NCI-H226 (cell line): ENCODE measurements at regions not wholly inside any gene's neighbourhood (a gene's known extent, or its start where the extent isn't known, plus 50 kb on each side); places are given as distances from the start of the nearest gene placed in this dataset.

ENCODE experiments used
- DNase-seq: peaks from one replicate; pipeline ENCODE4 v3.0.0-alpha.2; 2015

DNA sequence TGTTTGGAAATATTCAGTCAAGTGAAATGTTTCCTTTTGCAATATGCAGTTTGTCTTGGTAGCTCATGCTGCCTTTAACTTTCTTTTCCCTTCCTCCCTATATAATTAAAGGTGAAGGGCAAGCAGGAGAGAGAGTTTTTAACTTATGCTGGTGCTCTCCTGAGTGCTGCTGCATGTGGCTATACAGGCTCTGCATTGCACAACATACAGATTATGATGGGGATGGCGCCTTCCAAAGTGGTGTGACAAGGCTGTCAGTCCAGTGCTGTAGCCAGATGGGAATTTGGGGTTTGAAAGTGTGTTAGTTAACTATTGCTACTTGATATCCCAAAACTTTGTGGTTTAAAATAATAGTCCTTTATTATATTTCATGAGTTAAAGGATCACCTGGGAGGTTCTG is 199.0 kb downstream of the ATP23 start:
- DNase-seq, result no peak

DNA sequence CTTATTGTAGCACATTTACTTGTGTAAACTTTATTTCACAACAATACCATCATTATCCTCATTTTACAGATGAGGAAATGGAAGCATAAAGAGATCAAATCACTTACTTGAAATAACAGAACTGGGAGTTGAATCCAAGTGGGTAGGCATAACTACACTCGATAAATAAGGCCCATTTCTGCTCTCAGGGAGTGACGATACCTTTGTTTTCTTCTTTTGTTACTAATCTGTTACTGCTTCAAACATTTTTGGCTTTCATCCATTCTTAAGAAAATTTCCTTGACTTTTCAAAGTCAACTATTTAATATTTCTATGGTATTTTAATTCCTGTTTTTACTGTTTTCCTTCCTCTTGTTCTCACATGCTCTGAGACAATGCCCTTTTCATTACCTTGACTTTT is 201.6 kb downstream of the ATP23 start:
- DNase-seq, result no peak

DNA sequence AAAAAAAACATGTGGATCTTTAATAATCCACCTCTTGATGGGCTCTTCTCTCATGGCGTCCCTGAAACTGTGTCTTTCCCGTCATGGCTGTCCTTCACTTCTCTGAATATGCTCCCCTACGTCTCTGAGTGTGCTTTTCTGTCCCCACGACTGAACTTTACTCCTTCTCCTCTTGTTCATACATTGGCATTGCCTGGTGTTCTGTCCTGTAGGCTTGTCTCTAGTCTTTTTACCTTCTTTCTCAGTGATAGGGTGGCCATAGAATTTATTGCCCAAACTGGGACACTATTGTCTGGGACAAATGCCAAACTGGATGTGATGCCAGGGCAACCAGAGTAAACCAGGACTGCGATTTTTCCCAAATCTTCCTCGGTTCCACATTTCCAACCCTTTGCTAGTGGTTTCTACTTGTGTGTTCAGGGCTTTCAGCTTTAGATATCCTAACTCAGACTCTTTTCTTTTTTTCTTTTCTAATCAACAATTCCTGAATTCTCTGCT is 202.2 kb downstream of the ATP23 start:
- DNase-seq, result no peak

DNA sequence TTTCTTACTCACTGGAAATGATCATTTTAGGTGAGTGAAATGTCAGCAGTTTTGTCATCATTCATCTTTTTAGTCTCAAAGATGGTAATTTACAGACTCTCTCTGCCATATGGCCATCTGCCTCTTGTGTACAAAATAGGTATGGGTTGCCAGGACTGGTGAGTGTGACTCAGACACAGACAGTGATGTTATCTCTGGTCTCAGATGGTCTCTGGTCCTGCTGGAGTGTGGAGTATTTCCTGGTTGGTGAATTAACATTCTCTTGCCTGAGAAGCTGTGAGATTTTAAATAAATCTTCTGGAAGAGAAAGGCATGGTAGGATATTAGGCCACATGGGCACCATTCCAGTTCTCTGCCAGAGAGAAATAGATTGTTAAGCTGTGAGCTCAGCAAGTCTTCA is 207.0 kb downstream of the ATP23 start:
- DNase-seq, result peak; percentile 89

DNA sequence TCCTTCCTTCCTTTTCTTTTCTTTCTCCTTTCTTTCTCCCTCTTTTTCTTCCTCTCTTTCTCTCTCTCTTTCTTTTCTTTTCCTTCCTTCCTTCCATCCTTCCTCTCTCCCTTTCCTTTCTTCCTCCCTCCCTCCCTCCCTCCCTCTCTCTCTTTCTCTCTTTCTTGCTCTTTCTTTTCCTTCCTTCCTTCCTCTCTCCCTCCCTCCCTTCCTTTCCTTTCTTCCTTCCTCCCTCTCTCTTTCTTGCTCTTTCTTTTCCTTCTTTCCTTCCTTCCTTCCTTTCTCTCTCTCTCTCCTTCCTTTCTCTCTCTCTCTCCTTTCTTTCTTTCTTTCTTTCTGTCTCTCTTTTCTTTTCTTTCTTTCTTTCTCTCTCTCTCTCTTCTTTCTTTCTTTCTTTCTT is 207.6 kb downstream of the ATP23 start:
- DNase-seq, result no peak

DNA sequence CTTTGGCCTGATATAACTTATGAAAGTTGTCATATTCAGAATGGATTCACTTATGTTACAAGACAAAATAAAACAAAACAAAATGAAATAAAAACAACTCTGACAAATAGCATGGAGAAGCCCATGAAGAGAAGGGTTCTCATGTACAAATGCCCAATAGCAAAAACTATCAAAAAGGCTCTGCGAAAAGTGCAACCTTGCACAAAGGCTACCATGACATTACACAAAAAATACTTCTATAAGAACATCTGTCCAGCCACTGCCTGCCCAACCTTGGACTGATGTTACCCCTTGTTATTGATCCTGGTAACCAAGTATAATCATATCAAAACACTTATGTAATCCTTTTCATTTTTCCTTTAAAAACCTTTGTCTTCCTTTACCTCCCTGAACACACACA is 213.0 kb downstream of the ATP23 start:
- no peak for DNase-seq

DNA sequence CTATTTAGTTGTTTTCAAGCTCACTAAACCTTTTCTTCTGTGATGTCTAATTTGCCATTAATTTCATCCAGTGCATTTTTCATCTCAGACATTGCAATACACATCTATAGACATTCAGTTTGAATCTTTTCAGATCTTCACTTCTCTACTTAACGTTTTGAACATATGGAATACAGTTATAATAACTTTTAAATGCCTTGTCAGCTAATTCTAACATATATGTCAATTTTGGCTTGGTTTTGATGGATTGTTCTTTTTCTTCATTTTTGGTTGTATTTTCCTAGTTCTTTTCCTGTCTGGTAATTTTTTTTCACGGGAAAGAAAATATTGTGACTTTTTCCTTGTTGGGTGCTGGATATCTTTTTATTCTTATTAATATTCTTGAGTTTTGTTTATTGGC is 215.3 kb downstream of the ATP23 start:
- DNase-seq, result no peak

DNA sequence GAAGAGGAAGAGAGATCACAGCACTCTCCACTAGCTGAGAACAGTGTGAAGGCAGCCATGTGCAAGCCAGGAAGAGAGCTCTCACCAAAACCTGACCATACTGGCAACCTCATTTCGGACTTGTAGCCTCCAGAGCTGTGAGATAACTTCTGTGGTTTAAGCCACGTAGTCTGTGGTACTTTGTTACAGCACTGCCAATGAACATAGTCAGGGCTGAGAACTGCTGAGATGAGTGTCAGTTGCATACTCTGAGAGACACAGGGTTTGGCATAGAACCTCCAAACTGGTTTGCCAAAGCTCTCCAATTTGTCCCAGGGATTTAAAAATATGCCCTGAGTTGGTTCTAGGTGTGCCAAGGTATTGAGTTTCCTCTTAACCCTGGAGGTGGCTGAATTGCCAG is 218.6 kb downstream of the ATP23 start:
- DNase-seq, result no peak

DNA sequence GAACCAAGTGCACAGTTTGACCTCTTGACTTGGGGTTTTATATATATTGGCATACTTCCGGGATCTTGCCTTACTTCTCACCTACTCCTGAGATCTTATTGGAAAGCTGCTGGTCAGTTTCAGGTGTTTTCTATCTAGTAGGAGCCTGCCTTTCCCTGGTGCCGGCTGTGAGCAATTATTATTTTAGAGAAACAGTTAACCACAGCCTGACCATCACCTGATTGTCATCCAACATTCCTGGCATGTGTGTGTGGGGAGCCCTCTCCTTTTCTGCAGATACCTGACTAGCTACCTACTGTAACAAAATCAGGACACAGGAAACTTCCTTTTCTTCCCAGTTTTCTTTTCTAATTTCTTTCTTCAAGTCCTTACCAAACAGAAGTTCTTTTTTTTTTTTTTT is 220.4 kb downstream of the ATP23 start:
- no peak for DNase-seq

DNA sequence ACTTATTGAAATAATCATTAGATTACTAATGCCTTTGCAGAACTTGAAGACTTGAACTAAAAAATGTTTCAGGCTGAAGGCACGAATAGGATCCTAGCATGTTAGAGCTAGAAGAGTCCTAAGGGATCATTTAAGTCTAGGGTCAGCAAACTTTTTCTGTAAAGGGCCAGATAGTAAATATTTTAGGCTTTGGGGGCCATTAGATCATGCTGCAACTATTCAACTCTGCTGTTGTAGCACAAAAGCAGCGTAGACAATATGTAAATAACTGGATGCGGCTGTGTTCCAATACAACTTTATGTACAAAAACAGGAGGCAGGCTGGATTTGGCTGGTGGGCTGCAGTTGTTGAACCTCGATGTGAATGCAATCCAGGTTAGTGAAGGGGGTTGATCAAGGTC is 221.7 kb downstream of the ATP23 start:
- no peak for DNase-seq

DNA sequence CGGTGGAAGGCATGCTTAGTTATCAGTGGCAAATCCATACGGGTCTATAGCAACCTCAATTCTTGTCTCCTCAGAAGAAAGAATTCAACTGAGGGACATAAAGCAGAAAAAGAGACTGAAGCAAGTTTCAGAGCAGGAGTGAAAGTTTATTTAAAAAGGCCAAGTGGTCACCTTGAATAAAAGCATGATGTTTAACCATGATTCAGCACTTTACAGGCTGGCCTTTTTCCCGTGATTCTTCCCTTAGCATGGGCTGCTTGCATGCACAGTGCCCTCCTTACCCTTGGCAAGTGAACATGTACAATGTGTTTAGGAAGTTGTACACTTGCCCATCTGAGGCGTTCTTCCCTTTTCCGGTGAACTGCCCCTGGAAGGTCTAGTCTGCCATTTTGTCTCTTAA is 225.3 kb downstream of the ATP23 start:
- DNase-seq, result no peak

DNA sequence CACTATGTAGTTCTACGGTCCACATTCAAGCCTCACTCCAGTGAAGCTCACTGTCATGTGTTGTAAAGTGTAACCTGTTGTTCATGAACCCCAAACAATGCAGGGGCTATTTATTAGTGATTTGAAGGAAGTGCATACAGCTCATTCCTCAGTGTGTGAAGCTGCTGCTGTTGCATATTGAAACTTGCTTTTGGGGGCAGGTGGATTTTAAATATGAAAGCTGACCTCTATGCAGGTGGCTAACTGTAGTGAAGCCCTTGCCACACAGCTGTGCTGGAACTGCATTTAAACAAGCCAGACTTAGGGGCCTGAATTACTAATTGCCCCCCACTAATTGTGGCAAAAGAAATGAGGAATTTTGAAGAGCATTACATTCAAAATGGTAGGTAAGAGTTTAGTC is 226.3 kb downstream of the ATP23 start:
- DNase-seq, result no peak

DNA sequence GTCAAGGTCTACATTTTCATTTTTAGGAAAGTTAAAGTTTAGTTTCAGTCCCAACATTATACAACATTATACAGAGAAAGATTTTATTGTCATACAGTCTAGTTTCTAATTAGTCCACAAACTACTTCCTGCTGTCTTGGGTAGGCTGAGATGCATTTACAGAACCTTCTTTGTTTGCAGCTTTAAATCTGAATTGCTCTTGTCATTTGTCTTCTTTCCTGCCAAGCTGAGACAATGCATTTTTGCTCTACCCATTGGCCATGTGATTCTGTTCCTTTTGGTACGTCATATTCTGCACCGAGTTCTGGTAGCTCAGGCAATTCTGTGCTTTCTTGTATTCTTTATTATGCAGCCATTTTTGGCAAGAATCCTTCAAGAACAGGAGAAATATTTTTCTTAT is 228.5 kb downstream of the ATP23 start:
- no peak for DNase-seq

DNA sequence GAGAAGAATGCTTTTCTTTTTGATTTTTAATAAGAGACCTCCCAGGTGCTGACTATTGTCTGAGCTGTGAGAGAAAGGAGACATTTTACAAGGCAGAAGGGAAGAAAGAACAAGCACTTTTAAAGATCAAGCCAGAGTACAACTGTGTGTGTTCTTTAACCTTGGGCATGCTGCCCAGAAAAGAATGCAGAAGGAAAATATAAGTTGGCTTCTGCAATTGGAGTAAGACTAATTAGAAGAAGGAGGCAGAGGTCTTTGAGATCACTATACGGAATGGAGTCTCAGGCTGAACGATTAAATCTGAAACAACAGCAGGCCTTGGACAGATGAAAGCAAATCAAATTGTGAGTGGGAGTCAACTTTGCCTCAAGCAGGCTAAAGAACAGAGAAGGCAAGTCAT is 230.5 kb downstream of the ATP23 start:
- DNase-seq, result no peak

DNA sequence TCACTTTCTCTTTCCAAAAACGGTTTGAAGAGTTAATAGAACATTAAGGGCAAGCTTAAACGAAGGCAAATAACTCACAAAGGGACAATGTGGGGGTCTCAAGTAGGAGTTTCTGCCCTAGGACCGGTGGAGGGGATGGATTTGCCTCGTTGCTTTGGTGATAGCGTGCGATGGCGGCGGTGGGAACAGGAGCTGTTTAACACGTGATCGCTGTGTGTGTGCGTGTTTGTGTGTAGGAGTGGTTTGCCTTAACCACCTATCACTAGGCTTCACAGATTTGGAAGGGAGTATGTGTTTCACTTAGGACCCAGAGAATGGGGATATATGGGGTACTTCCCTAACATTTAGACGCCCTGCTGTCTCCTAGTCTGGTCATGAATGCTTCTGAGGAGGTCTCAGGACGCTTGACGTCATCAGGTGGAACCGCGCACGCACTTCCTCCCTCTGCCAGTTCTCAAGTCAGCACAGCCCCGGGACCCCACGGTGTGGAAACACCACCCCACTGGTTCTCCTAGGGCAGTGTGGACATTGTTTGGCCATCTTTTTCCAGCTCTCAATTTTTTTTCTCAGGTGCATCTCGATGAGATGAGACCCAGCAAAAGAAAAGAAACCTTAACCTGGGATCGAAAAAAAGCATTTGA is 231.2 kb downstream of the ATP23 start:
- DNase-seq, result no peak

DNA sequence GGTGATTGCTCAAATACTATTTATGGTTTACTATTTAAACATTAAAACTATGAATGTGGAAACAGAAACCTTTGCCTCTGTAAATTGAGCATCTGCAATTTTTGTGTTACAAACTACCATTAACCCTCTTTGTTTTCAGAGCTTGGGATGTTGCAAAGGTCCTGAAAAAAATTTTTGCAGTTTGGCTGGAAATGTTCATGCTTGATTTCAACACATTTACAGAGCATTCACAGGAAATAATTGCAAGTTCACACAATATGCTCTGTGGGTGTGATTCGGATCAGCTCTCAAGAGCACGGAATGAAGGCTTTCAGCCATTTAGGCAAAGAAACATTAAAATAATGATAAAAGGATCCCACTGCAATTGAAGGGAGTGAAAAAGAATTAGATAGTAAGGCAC is 232.9 kb downstream of the ATP23 start:
- DNase-seq, result no peak

DNA sequence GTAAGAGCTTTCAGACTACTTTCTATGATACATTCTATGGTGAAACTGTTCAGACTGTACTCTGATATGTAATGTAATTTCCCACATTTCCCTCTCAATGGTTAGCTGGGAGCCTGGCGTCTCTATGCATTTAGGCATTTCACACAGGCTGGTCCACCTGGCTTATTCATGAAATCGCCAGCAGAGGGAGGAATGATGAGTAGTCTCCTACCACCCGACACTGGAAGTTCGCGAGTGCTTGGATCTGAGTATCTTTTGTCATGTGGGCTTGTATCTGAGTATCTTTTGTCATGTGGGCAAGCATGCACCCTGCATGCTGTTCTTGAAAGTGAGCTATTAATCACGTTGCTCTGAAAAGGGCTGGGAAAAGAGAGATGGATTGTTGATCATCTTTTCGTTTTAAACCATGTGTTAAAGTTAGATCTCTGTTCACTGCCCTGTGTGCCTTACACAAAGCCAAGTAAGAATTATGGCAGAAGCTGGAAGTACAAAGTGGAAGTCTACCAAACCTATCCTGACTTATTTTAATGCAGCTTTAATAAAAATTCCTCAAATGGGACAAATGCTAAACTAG is 235.0 kb downstream of the ATP23 start:
- no peak for DNase-seq

DNA sequence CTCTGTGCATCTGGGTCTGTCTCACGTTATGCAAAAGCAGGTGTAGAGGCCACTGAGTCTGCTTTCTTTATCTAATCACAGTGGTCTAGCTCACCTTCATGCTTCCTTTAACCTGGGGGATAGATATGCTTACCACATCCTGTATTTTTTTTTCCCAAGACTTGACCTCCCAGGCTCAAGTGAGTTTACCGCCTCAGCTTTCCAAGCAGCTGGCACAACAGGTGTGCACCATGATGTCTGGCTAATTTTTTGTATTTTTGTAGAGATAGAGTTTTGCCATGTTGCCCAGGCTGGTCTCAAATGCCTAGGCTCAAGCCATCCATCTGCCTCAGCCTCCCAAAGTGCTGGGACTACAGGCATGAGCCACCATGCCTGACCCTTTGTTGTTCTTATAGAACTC is 236.0 kb downstream of the ATP23 start:
- DNase-seq, result no peak

DNA sequence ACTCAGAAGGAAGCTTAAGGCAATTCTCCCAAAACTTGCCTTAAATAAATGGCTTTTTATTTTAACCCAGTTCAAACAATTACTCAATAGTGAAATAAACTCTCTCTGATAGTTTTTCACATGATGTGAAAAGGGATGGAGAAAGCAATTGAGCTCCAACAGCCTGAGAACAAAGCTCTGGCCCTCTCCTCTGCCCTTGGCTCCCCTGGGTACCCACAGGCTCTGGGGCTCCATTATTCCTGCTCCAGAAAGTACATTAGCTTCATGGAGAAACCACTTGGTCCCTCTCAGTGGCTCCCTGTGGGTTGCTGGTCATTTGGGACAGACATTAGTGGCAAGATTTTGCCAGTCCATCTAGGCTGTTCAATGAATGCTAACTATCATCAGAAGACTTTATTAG is 242.8 kb downstream of the ATP23 start:
- no peak for DNase-seq

DNA sequence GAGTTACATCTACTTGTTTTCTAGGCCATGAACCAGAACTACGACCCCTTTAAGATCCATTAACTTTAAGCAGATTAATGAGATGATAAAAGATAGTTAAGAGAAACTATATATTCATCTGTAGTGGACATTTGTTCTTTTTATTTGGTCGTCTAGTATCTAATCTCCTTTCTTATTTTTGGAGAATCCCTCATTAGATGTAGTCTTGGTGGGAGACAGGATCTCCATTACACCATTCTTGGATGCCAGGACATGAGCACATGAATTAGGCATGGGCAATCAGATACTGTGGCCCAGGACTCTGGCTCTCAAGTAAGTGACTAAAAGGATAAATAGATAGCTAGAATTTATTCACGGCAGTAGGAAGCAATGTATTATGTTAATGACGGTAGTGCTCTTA is 245.0 kb downstream of the ATP23 start:
- no peak for DNase-seq

DNA sequence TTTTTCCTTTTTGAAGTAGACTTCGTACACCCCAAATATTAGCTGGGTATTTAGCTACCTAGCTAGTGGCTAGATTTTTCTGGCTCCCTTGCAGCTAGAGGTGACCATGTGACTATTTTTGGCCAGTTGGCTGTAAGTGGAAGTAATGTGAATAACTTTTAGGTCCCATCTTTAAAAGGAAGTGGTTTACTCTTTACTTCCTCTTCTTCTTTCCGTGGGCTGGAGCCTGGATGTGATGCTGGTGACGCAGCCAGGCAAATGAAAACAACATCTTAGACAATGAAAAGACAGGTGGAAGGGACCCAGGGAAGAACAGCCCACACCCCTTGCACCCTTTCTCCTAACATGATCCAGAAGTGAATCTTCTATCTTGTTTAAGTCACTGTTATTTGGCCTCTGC is 245.5 kb downstream of the ATP23 start:
- no peak for DNase-seq

DNA sequence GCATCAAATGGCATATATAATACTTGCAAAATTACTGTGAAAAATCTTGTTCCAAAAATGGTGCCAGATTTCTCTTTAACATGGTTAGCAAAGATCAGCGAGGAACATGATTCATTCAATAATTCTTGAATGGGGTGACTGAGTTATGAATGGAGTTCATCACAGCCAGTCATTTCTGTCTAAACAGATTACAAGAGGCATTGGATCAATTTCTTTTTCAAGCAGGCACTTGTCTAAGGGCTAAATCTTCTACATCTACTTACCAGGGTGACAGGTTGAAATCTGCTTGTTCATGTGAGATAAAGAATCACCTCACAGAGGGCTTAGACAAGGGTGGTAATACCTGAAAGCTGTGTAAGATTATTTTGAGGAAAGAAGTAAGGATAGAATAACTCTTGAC is 247.7 kb downstream of the ATP23 start:
- DNase-seq, result no peak

DNA sequence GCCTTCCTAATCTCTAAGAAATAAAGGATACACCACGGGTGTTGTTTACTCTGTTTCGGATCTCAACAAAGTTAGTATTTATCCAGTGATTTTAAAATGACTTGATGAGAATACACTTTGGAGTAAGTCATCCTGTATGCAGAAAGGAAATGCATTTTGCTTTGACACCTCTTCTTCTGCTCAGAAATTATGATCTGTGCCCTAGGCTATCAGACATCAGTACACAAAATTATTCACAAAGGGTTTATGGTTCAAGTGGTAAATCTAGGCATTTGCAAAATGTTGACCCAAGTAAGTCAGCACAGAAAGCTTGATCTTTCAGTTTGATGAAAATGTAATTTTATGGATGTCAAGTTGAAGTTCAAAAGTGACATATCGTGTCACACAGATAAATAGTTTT is 248.5 kb downstream of the ATP23 start:
- DNase-seq, result no peak

DNA sequence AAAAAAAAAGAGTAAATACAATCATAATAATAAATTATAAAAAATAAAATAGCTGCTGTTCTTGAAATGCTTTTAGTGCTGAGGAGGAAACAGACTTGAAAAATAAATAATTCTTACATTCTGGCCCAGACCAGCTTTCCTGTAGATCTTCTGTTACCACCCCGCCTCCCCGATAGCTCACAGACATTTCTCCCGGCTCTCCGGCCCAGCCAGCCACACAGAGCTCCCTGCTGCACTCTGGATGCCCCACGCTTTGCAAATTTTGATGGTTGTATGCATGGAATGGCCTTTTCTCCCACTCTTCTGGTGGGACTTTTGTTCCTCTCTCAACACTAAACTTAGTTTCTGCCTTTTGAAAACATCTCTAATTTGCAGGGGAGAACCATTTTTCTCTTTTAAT is 249.3 kb downstream of the ATP23 start:
- no peak for DNase-seq

DNA sequence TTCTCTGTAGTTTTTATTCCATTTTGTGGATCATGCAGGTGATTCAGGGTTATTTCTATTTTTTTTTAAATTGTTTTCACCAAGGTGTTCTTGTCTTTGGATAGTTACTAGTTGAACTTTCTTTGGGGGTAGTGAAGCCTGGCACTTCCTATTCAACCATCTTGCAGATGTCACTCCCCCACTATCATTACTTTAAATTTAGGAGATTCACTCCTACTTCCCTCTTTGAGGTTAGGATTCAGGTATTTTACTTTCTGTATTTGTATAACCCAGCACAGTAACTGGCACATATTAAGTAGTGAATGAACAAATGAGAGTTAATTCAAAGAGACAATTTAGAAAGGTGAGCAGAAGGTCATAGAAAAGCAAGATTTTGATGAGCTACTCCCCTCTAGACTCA is 255.6 kb downstream of the ATP23 start:
- DNase-seq, result no peak
